Endothelial cell of umbilical vein (primary cell): ENCODE measurements at regions not wholly inside any gene's neighbourhood (a gene's known extent, or its start where the extent isn't known, plus 50 kb on each side); places are given as distances from the start of the nearest gene placed in this dataset.

Experiments
- BruUV-seq: library from RNA; stranded (reverse); fragments of 400-500 nt; replicated peaks from 2 replicates; lab custom pipeline; 2021; lab: Mats Ljungman, UMichigan
- CTCF ChIA-PET: fragments of 300-600, 350-600 bp; sonication (Branson Sonifier 250); formaldehyde crosslinking; loops from one replicate; lab custom pipeline; 2021; ENCODE audit warnings: antibody characterized with exemption, inconsistent platforms; lab: Charles Lee
- POLR2A ChIA-PET: fragments of 300-600, 350-600 bp; sonication (Branson Sonifier 250); formaldehyde crosslinking; loops from one replicate; lab custom pipeline; 2021; ENCODE audit warnings: antibody characterized with exemption, inconsistent platforms; lab: Charles Lee
- DNase-seq: peaks from one replicate; pipeline ENCODE4 v3.0.0-alpha.2; 2011; ENCODE audit warnings: low read depth, low spot score
- FAIRE-seq: peaks from 2 replicates; lab custom pipeline; 2011; peaks lifted over from hg19 to GRCh38; lab: Jason Lieb, UNC
- H2AFZ ChIP-seq: 2 replicates; pipeline ENCODE4 v1.6.0; 2012; ENCODE audit warnings: low read depth, low read length, control low read depth, inconsistent platforms
- H3K27ac ChIP-seq: 2 replicates; pipeline ENCODE4 v1.5.1; 2011; ENCODE audit warnings: low read depth, mild to moderate bottlenecking, control low read depth, low read length, moderate library complexity; ENCODE audit not compliant: insufficient read depth
- H3K27me3 ChIP-seq, 2 experiments: 2 replicates each; pipeline versions ENCODE4 v1.6.0 to v1.6.1; 2011; ENCODE audit warnings: low read length in 2 of 2, mixed read lengths in 1 of 2; ENCODE audit not compliant: control insufficient read depth in 2 of 2, insufficient read depth in 2 of 2
- H3K36me3 ChIP-seq, 2 experiments: 2 replicates in 1 of 2; 3 replicates in 1 of 2; pipeline ENCODE4 v1.5.1; 2011; ENCODE audit warnings: low read length in 2 of 2, mild to moderate bottlenecking in 1 of 2, moderate library complexity in 1 of 2; ENCODE audit not compliant: control insufficient read depth in 2 of 2, insufficient read depth in 2 of 2; ENCODE audit errors: extremely low read depth in 1 of 2
- H3K4me1 ChIP-seq: 3 replicates; pipeline ENCODE4 v1.5.1; 2011; ENCODE audit warnings: mild to moderate bottlenecking, low read length; ENCODE audit not compliant: control insufficient read depth, insufficient read depth; ENCODE audit errors: extremely low read depth
- H3K4me2 ChIP-seq: 2 replicates; pipeline ENCODE4 v1.6.1; 2011; ENCODE audit warnings: low read length, control low read depth, mixed read lengths; ENCODE audit not compliant: insufficient read depth
- H3K4me3 ChIP-seq, 3 experiments: fragments of 200-600 bp in 1 of 3; sonication (generic), shearing (Covaris generic) in 1 of 3; replicated peaks in 1 of 3; 2 replicates each; pipeline ENCODE4 v1.5.1; 2011 to 2016; ENCODE audit warnings: control low read depth in 3 of 3, low read length in 3 of 3, mild to moderate bottlenecking in 2 of 3, inconsistent platforms in 1 of 3, low read depth in 1 of 3, moderate library complexity in 1 of 3; ENCODE audit not compliant: insufficient read depth in 1 of 3
- H3K79me2 ChIP-seq: 2 replicates; pipeline ENCODE4 v1.6.0; 2012; ENCODE audit warnings: low read length, inconsistent platforms; ENCODE audit not compliant: control insufficient read depth, insufficient read depth
- H3K9ac ChIP-seq: replicated peaks from 2 replicates; pipeline ENCODE3; 2011; ENCODE audit warnings: low read length, control low read depth; ENCODE audit not compliant: insufficient read depth; ENCODE audit errors: extremely low read depth
- H3K9me1 ChIP-seq: replicated peaks from 3 replicates; pipeline ENCODE4 v1.6.0; 2011; ENCODE audit warnings: mild to moderate bottlenecking, low read length; ENCODE audit not compliant: control insufficient read depth, insufficient read depth; ENCODE audit errors: extremely low read depth
- H3K9me3 ChIP-seq: replicated peaks from 2 replicates; pipeline ENCODE4 v1.5.1; 2012; ENCODE audit warnings: low read length, inconsistent platforms; ENCODE audit not compliant: control insufficient read depth, insufficient read depth
- H4K20me1 ChIP-seq: replicated peaks from 2 replicates; pipeline ENCODE3; 2011; ENCODE audit warnings: mild to moderate bottlenecking, low read length; ENCODE audit not compliant: control insufficient read depth, insufficient read depth; ENCODE audit errors: extremely low read depth
- EZH2 ChIP-seq: IDR thresholded peaks from 2 replicates; pipeline ENCODE4 v1.6.1; 2012; ENCODE audit warnings: borderline replicate concordance, low read depth, mild to moderate bottlenecking, moderate library complexity, low read length, inconsistent platforms; ENCODE audit not compliant: severe bottlenecking
- FOS ChIP-seq: IDR thresholded peaks from 2 replicates; pipeline ENCODE4 v1.6.1; 2011; ENCODE audit warnings: mild to moderate bottlenecking, low read length, moderate library complexity, borderline replicate concordance; ENCODE audit not compliant: insufficient read depth
- GATA2 ChIP-seq: IDR thresholded peaks from 2 replicates; pipeline ENCODE4 v1.7.0; 2011; ENCODE audit warnings: low read depth, mild to moderate bottlenecking, moderate library complexity, mixed read lengths, low read length; ENCODE audit not compliant: insufficient read length, insufficient read depth
- JUN ChIP-seq: IDR thresholded peaks from 2 replicates; pipeline ENCODE4 v1.6.1; 2011; ENCODE audit warnings: borderline replicate concordance, low read depth; ENCODE audit not compliant: insufficient read length, insufficient read depth
- POLR2A ChIP-seq: IDR thresholded peaks from 2 replicates; pipeline ENCODE4 v1.6.1; 2012; ENCODE audit warnings: low read depth, mild to moderate bottlenecking, control low read depth, low read length
- POLR2AphosphoS5 ChIP-seq: IDR thresholded peaks from 2 replicates; pipeline ENCODE4 v1.6.1; 2012; ENCODE audit warnings: low read depth, mild to moderate bottlenecking, control low read depth, low read length, moderate library complexity; ENCODE audit not compliant: insufficient read depth
- dilution Hi-C: fragments of 300-500 bp; cut with MboI; formaldehyde crosslinking; loops from one replicate; pipeline ENCODE4 v1.15.0; 2019; ENCODE audit warnings: low sequenced_read_pairs; ENCODE audit not compliant: extremely low pct_ligation_motif_present
- intact Hi-C: fragments of 100-400 bp; cut with micrococcal nuclease; formaldehyde crosslinking; loops from one replicate; pipeline ENCODE4 v1.10.0; 2022
- TF ChIP-seq, protein P1 (sequence below), 2 donors: IDR thresholded peaks; 1 replicate in 1 of 2; 2 replicates in 1 of 2; pipeline ENCODE4 v1.5.1; 2011; ENCODE audit warnings: low read length in 2 of 2, mild to moderate bottlenecking in 2 of 2, moderate library complexity in 2 of 2, control low read depth in 1 of 2, inconsistent platforms in 1 of 2, low read depth in 1 of 2; ENCODE audit not compliant: insufficient read depth in 1 of 2; ENCODE audit errors: extremely low read depth in 1 of 2
- TF ChIP-seq, protein P2 (sequence below): IDR thresholded peaks from 2 replicates; pipeline ENCODE4 v1.6.1; 2011; ENCODE audit not compliant: insufficient read depth, insufficient read length

DNA sequence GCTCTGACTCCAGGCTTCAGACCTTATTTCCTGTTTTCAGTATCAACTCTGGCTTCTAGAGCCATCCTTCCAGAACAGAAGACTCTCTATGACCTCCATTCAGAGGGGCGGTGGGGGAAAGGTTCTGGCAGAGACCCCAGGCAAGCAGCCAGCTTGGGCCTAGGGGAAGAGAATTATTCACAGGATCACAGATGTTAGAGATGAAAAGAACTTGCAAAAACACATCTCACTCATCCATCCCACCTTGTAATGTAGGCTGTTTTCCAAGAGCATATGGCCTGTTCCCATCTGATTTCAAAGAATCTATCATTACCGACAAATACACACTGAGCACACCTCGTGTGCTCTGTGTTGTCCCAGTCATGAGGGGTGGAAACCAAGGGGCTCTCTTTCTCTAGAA, 131.9 kb downstream of the GRIN2B start:
- no peak for FAIRE-seq
- no peaks in the 10 kb centered on the region for H3K9me1 ChIP-seq
- no peak overlapping the region for H3K4me3 ChIP-seq
- no peaks in the 10 kb centered on the region for H3K79me2 ChIP-seq
- no peak for DNase-seq
- intact Hi-C loops = no loop called here
- BruUV-seq = no TSS peak
- H3K27me3 ChIP-seq = no peaks in the 10 kb centered on the region
- dilution Hi-C loops = no loop called here
- POLR2A ChIA-PET = no interaction called here
- no peak overlapping the region for H2AFZ ChIP-seq
- H3K4me2 ChIP-seq = no peak overlapping the region
- no peaks in the 10 kb centered on the region for H4K20me1 ChIP-seq
- H3K27ac ChIP-seq = no peak overlapping the region
- no peaks in the 10 kb centered on the region for H3K36me3 ChIP-seq
- CTCF ChIA-PET = no interaction called here
- no peaks in the 10 kb centered on the region for H3K9me3 ChIP-seq
- H3K9ac ChIP-seq = no peak overlapping the region
- H3K4me1 ChIP-seq = no peaks in the 10 kb centered on the region
- TF ChIP-seq, protein P1, sequence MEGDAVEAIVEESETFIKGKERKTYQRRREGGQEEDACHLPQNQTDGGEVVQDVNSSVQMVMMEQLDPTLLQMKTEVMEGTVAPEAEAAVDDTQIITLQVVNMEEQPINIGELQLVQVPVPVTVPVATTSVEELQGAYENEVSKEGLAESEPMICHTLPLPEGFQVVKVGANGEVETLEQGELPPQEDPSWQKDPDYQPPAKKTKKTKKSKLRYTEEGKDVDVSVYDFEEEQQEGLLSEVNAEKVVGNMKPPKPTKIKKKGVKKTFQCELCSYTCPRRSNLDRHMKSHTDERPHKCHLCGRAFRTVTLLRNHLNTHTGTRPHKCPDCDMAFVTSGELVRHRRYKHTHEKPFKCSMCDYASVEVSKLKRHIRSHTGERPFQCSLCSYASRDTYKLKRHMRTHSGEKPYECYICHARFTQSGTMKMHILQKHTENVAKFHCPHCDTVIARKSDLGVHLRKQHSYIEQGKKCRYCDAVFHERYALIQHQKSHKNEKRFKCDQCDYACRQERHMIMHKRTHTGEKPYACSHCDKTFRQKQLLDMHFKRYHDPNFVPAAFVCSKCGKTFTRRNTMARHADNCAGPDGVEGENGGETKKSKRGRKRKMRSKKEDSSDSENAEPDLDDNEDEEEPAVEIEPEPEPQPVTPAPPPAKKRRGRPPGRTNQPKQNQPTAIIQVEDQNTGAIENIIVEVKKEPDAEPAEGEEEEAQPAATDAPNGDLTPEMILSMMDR (IDR thresholded peaks at IDR 0.05; ENCODE audit: extremely low read depth in 1 of 2, insufficient read depth in 1 of 2, low read depth in 1 of 2, low read length in 2 of 2) = no peak
- no peak for TF ChIP-seq FOS
- no peak for TF ChIP-seq EZH2
- TF ChIP-seq POLR2AphosphoS5 = no peak
- no peak for TF ChIP-seq POLR2A

DNA sequence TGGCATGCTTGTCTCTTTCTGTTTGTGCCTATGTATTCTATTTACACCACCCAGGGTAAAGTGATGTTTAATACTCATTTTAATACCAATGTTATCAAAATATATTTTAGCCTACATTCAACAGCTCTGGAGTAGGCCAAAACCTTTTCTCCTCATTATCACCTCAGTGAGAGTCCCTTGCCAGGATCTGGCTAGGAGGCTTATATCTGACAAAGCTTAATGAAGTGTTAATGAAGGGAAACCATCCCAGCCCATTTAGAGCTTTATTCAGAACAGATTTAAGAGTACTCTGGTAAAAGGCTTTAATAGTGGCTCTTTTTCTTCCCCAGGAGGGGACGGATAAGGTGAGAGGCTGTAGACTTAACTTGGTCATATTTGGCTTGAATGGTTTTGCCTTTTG, 137.6 kb downstream of the GRIN2B start:
- intact Hi-C loops = no loop called here
- CTCF ChIA-PET = interaction anchor here (0.7 kb wide), 1 partner anchor 20 kb away, joined by 4 read pairs; no protein-coding TSS in a partner anchor

More for the DNA sequence above, 137.6 kb downstream of the GRIN2B start:
- TF ChIP-seq JUN = no peak
- TF ChIP-seq GATA2 = no peak
- TF ChIP-seq, protein P1 (IDR thresholded peaks at IDR 0.05; ENCODE audit: extremely low read depth in 1 of 2, insufficient read depth in 1 of 2, low read depth in 1 of 2, low read length in 2 of 2) = no peak
- TF ChIP-seq, protein P2, sequence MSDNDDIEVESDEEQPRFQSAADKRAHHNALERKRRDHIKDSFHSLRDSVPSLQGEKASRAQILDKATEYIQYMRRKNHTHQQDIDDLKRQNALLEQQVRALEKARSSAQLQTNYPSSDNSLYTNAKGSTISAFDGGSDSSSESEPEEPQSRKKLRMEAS = no peak
- no peak for TF ChIP-seq FOS
- no peak for TF ChIP-seq POLR2AphosphoS5
- Histone ChIP-seq H3K9me1 (no peaks in the 10 kb centered on the region), H3K79me2 (no peaks in the 10 kb centered on the region), H3K9me3 (no peaks in the 10 kb centered on the region), H3K4me1 (no peaks in the 10 kb centered on the region), H3K27ac (no peak overlapping the region), H3K27me3 (no peaks in the 10 kb centered on the region), H3K4me3 (no peak overlapping the region), H4K20me1 (no peaks in the 10 kb centered on the region), H2AFZ (no peak overlapping the region), H3K36me3 (no peaks in the 10 kb centered on the region), H3K4me2 (no peak overlapping the region), H3K9ac (no peak overlapping the region)
- FAIRE-seq (no peak), DNase-seq (no peak)
- POLR2A ChIA-PET = no interaction called here
- BruUV-seq = no TSS peak
- dilution Hi-C loops = no loop called here
